Spinal cord (tissue), 9 donors: ENCODE measurements at regions not wholly inside any gene's neighbourhood (a gene's known extent, or its start where the extent isn't known, plus 50 kb on each side); places are given as distances from the start of the nearest gene placed in this dataset.

Source experiments
- DNase-seq, 6 donors: peaks; one replicate each; pipeline versions ENCODE4 v3.0.0 to v3.0.0-alpha.2; 2013 to 2015; ENCODE audit warnings: low spot score in 6 of 6, low read depth in 4 of 6
- H3K27ac ChIP-seq: one replicate; pipeline ENCODE4 v1.5.1; 2013; ENCODE audit warnings: low read depth, low read length, control low read depth
- H3K27me3 ChIP-seq: one replicate; pipeline ENCODE4 v1.6.1; 2013; ENCODE audit warnings: low read length; ENCODE audit not compliant: control insufficient read depth, insufficient read depth
- H3K36me3 ChIP-seq: one replicate; pipeline ENCODE4 v1.6.1; 2013; ENCODE audit warnings: low read length; ENCODE audit not compliant: control insufficient read depth, insufficient read depth
- H3K4me1 ChIP-seq: one replicate; pipeline ENCODE4 v1.6.1; 2013; ENCODE audit warnings: low read length; ENCODE audit not compliant: control insufficient read depth, insufficient read depth
- H3K4me3 ChIP-seq: one replicate; pipeline ENCODE4 v1.5.1; 2013; ENCODE audit warnings: low read depth, low read length, control low read depth
- H3K9me3 ChIP-seq: one replicate; pipeline ENCODE4 v1.6.1; 2013; ENCODE audit warnings: low read length; ENCODE audit not compliant: control insufficient read depth, insufficient read depth
- whole genome bisulfite sequencing: methylation state at CpG from one replicate; pipeline ENCODE4 v1.1.5; 2013; ENCODE audit warnings: missing lambda C conversion rate; ENCODE audit not compliant: insufficient coverage; 5-methylcytosine and 5-hydroxymethylcytosine counted together
- donor health status: healthy.

GRCh38 chr3:46130631-46131310 lies 77.3 kb downstream of the CCR1 start:
- Histone ChIP-seq H3K27me3 (no peaks in the 10 kb centered on the region), H3K4me3 (no peak overlapping the region), H3K9me3 (peaks cover 1% of the 10 kb centered on the region), H3K27ac (no peak overlapping the region), H3K36me3 (no peaks in the 10 kb centered on the region), H3K4me1 (peaks cover 5% of the 10 kb centered on the region)
- DNase-seq: no peak
- 74% methylated on average over 7 of the region's 7 CpGs for WGBS

- DNase-seq: no peak
These were observed 78.4 kb downstream of the CCR1 start for GRCh38 chr3:46129588-46130272.

GRCh38 chr3:46127503-46127902 lies 80.6 kb downstream of the CCR1 start:
- H3K27ac ChIP-seq: no peak overlapping the region
- H3K9me3 ChIP-seq: peaks cover 1% of the 10 kb centered on the region
- DNase-seq: no peak
- no peaks in the 10 kb centered on the region for H3K36me3 ChIP-seq
- H3K4me1 ChIP-seq: peaks cover 5% of the 10 kb centered on the region
- no CpG with 5 or more reads among the region's 1 CpG for WGBS
- H3K27me3 ChIP-seq: no peaks in the 10 kb centered on the region
- H3K4me3 ChIP-seq: no peak overlapping the region

More at GRCh38 chr3:46129588-46130272, 78.4 kb downstream of the CCR1 start:
- H3K27ac ChIP-seq: no peak overlapping the region
- H3K27me3 ChIP-seq: no peaks in the 10 kb centered on the region
- peaks cover 5% of the 10 kb centered on the region for H3K4me1 ChIP-seq
- 92% methylated on average over 2 of the region's 3 CpGs for WGBS
- H3K9me3 ChIP-seq: peaks cover 1% of the 10 kb centered on the region
- no peak overlapping the region for H3K4me3 ChIP-seq
- no peaks in the 10 kb centered on the region for H3K36me3 ChIP-seq

DNA sequence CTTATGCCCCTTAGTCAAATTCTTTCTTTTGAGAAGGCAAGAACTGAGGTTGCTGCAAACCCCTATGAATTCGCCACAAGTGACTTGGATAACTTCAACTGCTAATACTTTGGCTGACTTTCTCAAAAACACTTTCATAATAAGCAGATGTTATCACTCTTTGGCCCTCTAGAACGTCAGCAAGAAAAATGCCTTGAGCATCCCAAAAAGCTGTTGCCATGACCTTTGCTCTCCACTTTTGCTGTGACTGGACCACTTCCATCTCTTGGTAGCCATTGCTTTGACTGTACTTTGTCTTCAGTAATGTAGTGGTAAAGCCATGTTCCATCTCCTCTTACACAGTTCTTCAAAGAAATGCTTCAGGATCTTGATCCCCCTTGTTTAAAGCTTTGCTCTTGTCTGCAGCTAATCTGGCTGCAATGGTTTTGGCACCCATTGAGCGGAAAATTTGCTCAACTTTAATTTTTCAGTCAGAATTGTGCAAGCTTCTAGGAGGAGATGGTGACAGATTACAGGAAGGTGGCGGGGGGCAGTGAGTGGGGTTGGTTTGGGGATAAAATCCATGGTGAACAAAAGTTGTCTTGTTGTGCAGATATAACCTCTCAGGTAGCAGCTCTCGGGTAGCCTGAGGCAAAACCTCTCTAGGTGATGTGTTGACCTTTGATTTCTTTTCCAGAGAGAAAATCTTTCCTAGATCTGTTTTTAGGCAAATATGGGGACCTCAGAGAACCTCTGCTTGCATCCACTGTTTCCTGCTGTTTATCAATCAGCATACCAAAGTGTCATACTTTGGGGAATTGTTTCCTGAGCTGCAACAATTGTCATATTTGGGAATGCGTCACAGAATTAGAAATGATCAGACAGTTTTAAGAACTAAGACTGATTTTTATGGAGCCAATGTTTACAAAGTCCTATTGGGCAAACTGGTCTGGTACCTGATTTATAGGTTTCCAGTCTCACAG lies 83.6 kb downstream of the CCR1 start:
- Histone ChIP-seq H3K36me3 (no peaks in the 10 kb centered on the region), H3K27me3 (no peaks in the 10 kb centered on the region), H3K4me3 (no peak overlapping the region), H3K4me1 (no peaks in the 10 kb centered on the region), H3K9me3 (peaks cover 1% of the 10 kb centered on the region), H3K27ac (no peak overlapping the region)
- DNase-seq: no peak
- 81% methylated on average over 6 of the region's 6 CpGs for WGBS

- H3K27ac ChIP-seq: no peak overlapping the region
- peaks cover 1% of the 10 kb centered on the region for H3K9me3 ChIP-seq
- no peaks in the 10 kb centered on the region for H3K36me3 ChIP-seq
- no peak overlapping the region for H3K4me3 ChIP-seq
- no peaks in the 10 kb centered on the region for H3K4me1 ChIP-seq
- 91% methylated on average over 2 of the region's 3 CpGs for WGBS
- no peaks in the 10 kb centered on the region for H3K27me3 ChIP-seq
- no peak for DNase-seq
These were observed 84.5 kb downstream of the CCR1 start for GRCh38 chr3:46123646-46124045.

DNA sequence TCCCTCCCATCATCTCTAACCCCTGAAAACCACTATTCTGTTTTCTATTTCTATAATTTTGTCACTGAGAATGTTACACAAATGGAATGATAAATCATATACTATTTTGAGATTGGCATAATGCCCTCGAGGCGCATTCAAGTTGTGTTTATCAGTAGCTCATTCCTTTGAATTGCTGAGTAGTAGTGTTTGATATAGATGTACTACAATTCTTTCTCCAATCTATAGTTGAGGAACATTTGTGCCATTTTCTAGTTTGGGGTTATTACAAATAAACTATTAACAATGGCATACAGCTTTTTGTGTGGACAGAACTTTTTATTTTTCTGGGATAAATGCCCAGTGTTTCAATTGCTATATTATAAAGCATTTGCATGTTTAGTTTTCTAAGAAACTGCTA lies 86.0 kb downstream of the CCR1 start:
- Histone ChIP-seq H3K27ac (no peak overlapping the region), H3K9me3 (no peaks in the 10 kb centered on the region), H3K36me3 (no peaks in the 10 kb centered on the region), H3K27me3 (no peaks in the 10 kb centered on the region), H3K4me3 (no peak overlapping the region), H3K4me1 (no peaks in the 10 kb centered on the region)
- no CpG with 5 or more reads among the region's 2 CpGs for WGBS
- DNase-seq: no peak

DNA sequence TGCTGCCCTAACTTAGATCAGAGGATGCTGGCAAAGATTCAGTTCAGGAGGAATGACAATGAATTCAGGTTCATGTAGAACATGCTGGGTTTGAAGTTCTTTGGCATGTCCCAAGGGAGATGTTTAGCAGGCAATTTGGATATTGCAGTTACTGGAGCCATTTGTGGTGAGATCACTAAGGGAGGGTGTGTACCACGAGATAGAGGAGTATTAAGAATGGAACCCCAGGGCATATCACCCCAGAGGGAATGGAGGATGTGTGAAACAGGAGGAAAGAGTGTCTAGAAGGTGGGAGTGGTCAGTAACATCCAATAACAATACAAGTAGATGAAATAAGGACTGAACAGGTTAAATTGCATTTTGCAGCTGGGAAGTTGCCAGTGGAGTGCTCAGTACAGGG lies 87.1 kb downstream of the CCR1 start:
- Histone ChIP-seq H3K27ac (no peak overlapping the region), H3K4me1 (no peaks in the 10 kb centered on the region), H3K9me3 (no peaks in the 10 kb centered on the region), H3K4me3 (no peak overlapping the region), H3K36me3 (no peaks in the 10 kb centered on the region), H3K27me3 (no peaks in the 10 kb centered on the region)
- WGBS: no CpG with 5 or more reads among the region's 1 CpG
- no peak for DNase-seq

- Histone ChIP-seq H3K27ac (no peak overlapping the region), H3K4me1 (no peaks in the 10 kb centered on the region), H3K36me3 (no peaks in the 10 kb centered on the region), H3K27me3 (no peaks in the 10 kb centered on the region), H3K9me3 (no peaks in the 10 kb centered on the region), H3K4me3 (no peak overlapping the region)
- WGBS: 82% methylated on average over 2 of the region's 4 CpGs
- no peak for DNase-seq
These were observed 88.2 kb downstream of the CCR1 start for GRCh38 chr3:46119709-46120498.

DNA sequence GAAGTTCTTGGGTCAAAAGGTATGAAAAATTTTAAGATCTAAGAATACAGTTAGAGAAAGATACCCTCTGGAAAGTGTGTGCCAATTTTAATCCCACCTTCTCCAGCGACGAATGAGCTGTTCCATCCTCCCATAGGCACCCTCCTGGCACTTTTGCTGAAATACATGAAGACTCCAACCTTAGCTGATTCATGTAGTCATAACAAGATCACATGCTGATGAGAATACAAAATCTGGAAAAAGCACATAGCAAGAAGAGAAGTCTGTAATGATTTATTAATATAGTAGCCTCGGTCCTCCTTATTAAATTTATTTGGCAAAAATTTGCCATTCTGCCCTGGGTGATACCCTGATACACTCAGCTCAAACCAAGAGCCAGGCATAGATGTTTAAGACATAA lies 88.9 kb downstream of the CCR1 start:
- Histone ChIP-seq H3K27ac (no peak overlapping the region), H3K27me3 (no peaks in the 10 kb centered on the region), H3K36me3 (no peaks in the 10 kb centered on the region), H3K4me1 (no peaks in the 10 kb centered on the region), H3K9me3 (no peaks in the 10 kb centered on the region), H3K4me3 (no peak overlapping the region)
- WGBS: 93% methylated on average over 2 of the region's 3 CpGs
- DNase-seq: no peak
